Muscle of leg (tissue), 3 donors: ENCODE measurements at regions not wholly inside any gene's neighbourhood (a gene's known extent, or its start where the extent isn't known, plus 50 kb on each side); places are given as distances from the start of the nearest gene placed in this dataset.
A peak's percentile ranks its signal among the peaks of the same experiment; 100 is the strongest.

Experiments used
- DNase-seq: peaks from one replicate; pipeline ENCODE4 v3.0.0; 2013
- H3K27ac ChIP-seq: one replicate; pipeline ENCODE4 v1.5.1; 2013; ENCODE audit warnings: mild to moderate bottlenecking, low read length, control low read depth
- H3K27me3 ChIP-seq: one replicate; pipeline ENCODE4 v1.6.1; 2013; ENCODE audit warnings: low read length; ENCODE audit not compliant: control insufficient read depth, insufficient read depth
- H3K36me3 ChIP-seq: one replicate; pipeline ENCODE4 v1.6.1; 2013; ENCODE audit warnings: low read length; ENCODE audit not compliant: control insufficient read depth, insufficient read depth
- H3K4me1 ChIP-seq: one replicate; pipeline ENCODE4 v1.6.1; 2013; ENCODE audit warnings: low read length; ENCODE audit not compliant: control insufficient read depth, insufficient read depth
- H3K4me3 ChIP-seq: one replicate; pipeline ENCODE4 v1.5.1; 2013; ENCODE audit warnings: low read length, control low read depth
- H3K9me3 ChIP-seq: replicated peaks from 2 replicates; pipeline ENCODE4 v1.6.1; 2013; ENCODE audit warnings: low read depth, low read length; ENCODE audit not compliant: control insufficient read depth
- WGBS: methylation state at CpG from one replicate; pipeline ENCODE4 v1.1.5; 2013; ENCODE audit warnings: missing lambda C conversion rate; ENCODE audit not compliant: insufficient coverage; 5-methylcytosine and 5-hydroxymethylcytosine counted together

DNA sequence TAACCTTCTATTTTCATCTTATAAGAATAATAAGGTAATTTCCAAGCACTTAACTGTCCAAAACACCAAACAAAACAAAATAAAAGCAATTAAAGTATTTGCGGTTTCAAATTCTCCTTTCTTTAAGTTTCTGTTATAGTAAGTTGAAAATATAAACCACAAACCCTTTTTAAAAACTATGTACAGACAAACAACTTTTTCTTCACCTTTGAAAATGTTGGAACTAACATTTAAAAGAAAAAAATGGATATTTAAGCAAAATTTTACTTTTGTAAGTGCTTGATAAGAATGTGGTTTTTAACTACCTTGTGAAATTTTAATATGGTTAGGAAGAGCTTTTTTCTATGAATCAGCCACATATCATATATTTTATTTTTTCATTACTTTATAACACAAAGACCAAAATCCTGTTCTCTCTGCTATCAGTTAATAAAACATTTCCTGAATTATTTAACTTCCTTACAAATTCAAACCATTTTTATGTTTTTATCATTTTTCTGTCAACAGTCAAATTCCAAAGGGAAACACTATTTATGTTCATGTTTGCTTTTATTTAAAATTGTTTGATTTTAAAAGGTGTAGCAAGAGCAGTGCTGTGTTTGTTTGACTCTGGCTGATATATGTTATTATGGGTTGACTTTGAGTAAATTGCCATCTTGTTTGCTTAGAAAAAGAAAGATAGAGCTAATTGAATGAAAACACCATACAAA lies 554.1 kb upstream of the KLHL1 start:
- Histone ChIP-seq H3K9me3 (no peaks in the 10 kb centered on the region), H3K4me1 (no peaks in the 10 kb centered on the region), H3K27me3 (no peaks in the 10 kb centered on the region), H3K27ac (no peak overlapping the region), H3K4me3 (no peak overlapping the region), H3K36me3 (no peaks in the 10 kb centered on the region)
- no CpG with 5 or more reads among the region's 1 CpG for WGBS
- no peak for DNase-seq

DNA sequence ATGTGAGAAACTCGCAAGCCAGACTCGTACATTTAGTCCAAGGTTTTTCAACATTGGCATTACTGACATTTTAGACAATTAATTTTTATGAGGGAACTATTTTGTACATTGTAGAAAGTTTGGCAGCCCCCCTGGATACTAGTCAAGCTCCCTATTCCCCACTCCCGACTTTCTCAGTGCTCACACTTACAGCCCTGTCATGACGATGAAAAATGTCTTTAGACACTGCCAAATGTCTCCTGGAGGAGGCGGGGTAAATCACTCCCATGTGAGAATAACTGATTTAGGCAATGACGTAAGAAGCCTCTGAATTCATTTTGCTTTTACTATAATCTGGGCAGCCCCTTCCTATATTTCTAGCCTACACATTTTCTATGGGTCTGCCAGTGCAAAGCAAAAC lies 535.8 kb upstream of the KLHL1 start:
- H3K9me3 ChIP-seq = no peaks in the 10 kb centered on the region
- no peaks in the 10 kb centered on the region for H3K4me1 ChIP-seq
- H3K27ac ChIP-seq = no peak overlapping the region
- H3K36me3 ChIP-seq = no peaks in the 10 kb centered on the region
- 60% methylated on average over 1 of the region's 6 CpGs for WGBS
- H3K27me3 ChIP-seq = no peaks in the 10 kb centered on the region
- DNase-seq = peak; percentile 36
- no peak overlapping the region for H3K4me3 ChIP-seq

DNA sequence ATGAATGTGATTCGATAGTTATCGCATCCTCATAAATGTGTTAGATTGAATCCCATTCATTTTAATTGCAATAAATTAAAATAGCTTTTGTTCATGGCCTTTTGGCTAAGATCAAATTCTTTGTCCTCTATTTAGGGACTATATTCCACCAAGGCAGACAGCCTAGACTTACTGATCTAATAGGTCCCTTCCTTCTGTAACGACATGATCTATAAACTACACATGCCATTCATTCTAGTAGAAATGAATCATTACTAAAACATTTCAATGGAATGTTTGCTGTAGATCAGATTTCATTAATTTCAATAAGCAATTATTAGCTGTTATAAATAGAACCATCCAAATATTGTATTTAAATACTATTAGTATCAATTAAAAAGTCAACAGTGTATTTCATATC lies 526.6 kb upstream of the KLHL1 start:
- no CpG with 5 or more reads among the region's 3 CpGs for WGBS
- H3K36me3 ChIP-seq = no peaks in the 10 kb centered on the region

DNA sequence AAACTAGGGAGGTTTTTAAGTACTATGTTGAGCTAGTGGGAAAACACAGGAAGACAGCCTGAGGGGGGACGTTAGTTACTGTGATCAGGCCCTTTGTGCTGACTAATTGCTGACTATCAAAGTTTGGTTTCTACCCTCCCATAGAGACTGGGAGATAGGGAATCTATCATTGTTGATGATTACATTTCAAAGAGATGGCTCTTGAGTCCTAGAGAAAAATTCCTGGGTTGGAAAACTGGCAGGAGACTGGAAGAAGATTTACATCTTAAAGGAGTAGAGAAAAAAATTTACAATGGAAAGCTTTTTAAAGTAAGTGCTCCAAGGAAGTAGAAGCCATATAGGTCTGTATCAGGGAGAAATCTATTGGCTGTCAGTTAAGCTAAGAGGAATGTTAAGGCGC lies 522.0 kb upstream of the KLHL1 start:
- no CpG with 5 or more reads among the region's 2 CpGs for WGBS
- Histone ChIP-seq H3K27me3 (no peaks in the 10 kb centered on the region), H3K36me3 (no peaks in the 10 kb centered on the region), H3K9me3 (no peaks in the 10 kb centered on the region), H3K4me3 (no peak overlapping the region), H3K4me1 (no peaks in the 10 kb centered on the region), H3K27ac (no peak overlapping the region)
- no peak for DNase-seq

More for the DNA sequence above, 526.6 kb upstream of the KLHL1 start:
- Histone ChIP-seq H3K4me3 (no peak overlapping the region), H3K9me3 (no peaks in the 10 kb centered on the region), H3K27ac (no peak overlapping the region), H3K27me3 (no peaks in the 10 kb centered on the region), H3K4me1 (no peaks in the 10 kb centered on the region)
- DNase-seq = no peak

DNA sequence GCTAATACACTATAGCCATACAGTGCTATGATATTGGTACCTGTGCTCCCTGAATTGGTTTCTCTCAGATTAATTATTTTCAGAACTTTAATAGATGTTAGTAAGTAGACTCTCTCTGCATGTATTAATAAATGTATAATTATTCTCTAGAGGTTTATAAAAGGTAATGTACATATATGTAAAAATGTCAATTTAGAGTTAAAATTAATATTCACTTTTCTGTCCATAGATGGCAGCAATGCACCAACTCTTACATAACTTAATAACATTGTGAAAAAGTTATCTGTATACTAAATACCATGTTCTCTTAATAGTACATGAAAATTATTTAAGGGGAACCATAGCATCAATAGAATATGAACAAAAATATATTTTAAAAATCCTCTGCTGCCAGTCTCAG lies 515.0 kb upstream of the KLHL1 start:
- H3K27ac ChIP-seq = no peak overlapping the region
- H3K9me3 ChIP-seq = no peaks in the 10 kb centered on the region
- no peak overlapping the region for H3K4me3 ChIP-seq
- H3K27me3 ChIP-seq = no peaks in the 10 kb centered on the region
- H3K4me1 ChIP-seq = no peaks in the 10 kb centered on the region
- no peaks in the 10 kb centered on the region for H3K36me3 ChIP-seq
- peak; percentile 33 for DNase-seq

DNA sequence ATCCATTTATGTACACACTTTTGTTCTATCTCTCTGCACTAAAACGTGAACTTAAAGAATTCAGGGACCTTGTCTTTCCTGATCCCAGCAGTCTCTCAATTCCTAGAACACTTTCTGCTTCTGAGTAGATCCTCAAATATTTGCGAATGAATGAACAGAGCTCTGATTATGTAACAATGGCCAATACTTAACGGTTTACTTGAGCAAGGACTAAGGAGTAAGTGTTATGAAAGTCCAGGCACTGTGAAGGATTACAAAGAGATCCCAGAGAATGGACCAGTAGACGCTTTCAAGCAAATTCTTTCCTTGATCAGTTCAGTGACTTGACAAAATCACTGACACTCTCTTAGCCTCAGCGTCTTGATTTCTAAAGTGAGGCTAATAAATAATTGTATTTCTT lies 514.5 kb upstream of the KLHL1 start:
- WGBS = 46% methylated on average over 3 of the region's 5 CpGs
- no peak overlapping the region for H3K27ac ChIP-seq
- no peaks in the 10 kb centered on the region for H3K36me3 ChIP-seq
- no peak overlapping the region for H3K4me3 ChIP-seq
- no peaks in the 10 kb centered on the region for H3K4me1 ChIP-seq
- no peaks in the 10 kb centered on the region for H3K27me3 ChIP-seq
- no peak for DNase-seq
- H3K9me3 ChIP-seq = no peaks in the 10 kb centered on the region

DNA sequence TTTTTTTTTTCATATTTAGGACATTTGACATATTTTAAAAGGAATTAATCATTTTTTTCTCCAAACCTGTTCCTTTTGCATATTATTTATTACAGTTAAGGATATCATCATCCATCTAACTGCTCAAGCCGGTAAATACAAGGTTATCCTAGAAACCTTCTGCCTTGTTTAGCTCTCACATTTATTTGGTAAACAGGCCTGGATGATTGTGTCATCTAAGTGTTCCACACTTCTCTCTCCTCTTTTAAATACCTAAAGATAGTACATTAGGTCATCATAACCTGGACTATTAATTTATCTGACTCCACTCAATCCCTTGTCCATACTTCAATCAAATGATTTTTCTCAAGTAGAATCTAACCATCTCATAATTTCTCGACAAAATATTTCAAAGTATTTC lies 511.7 kb upstream of the KLHL1 start:
- Histone ChIP-seq H3K36me3 (no peaks in the 10 kb centered on the region), H3K4me3 (no peak overlapping the region), H3K9me3 (no peaks in the 10 kb centered on the region), H3K27me3 (no peaks in the 10 kb centered on the region), H3K4me1 (no peaks in the 10 kb centered on the region), H3K27ac (no peak overlapping the region)
- DNase-seq = no peak
- 100% methylated on average over 1 of the region's 2 CpGs for WGBS

DNA sequence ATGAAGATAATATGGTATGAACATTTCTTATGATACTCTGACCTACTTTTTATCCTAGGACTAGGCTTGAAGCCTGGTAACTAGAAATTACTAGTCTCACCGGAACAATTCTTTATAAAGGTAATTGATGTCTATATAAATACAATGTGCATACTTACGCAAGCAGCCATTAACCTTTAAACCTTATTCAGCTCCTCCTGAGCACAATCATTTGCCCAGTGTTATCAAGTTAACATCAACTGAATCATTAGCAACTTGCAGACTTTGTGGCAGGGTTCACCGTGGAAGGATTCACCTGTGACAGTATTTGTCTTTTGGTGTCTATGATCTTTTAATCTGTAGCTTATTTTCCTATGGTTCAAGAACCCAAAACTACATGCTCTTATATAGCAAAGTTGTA lies 508.6 kb upstream of the KLHL1 start:
- no peak overlapping the region for H3K27ac ChIP-seq
- H3K27me3 ChIP-seq = no peaks in the 10 kb centered on the region
- no CpG with 5 or more reads among the region's 3 CpGs for WGBS
- H3K4me1 ChIP-seq = no peaks in the 10 kb centered on the region
- H3K9me3 ChIP-seq = no peaks in the 10 kb centered on the region
- no peaks in the 10 kb centered on the region for H3K36me3 ChIP-seq
- no peak for DNase-seq
- H3K4me3 ChIP-seq = no peak overlapping the region

DNA sequence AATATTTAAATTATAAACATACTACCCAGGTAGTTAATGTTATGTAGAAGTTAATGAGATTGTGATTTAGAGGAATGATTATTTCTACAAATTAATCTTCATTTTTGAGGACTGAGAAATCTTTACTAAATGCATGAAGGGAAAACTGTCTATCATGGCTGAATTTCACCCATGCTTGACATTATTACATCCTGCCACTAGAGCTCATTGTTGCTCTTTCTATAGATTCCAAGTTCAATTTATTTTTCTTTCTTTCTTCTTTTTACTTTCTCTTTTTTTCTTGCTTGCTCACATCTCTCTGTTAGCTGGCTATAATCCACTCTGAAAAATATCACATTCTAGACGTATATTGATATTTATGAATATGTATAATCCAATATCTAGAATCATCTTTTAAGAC lies 505.0 kb upstream of the KLHL1 start:
- Histone ChIP-seq H3K27ac (no peak overlapping the region), H3K9me3 (no peaks in the 10 kb centered on the region), H3K36me3 (no peaks in the 10 kb centered on the region), H3K4me3 (no peak overlapping the region), H3K27me3 (no peaks in the 10 kb centered on the region), H3K4me1 (no peaks in the 10 kb centered on the region)
- WGBS = no CpG with 5 or more reads among the region's 1 CpG
- peak; percentile 3 for DNase-seq

DNA sequence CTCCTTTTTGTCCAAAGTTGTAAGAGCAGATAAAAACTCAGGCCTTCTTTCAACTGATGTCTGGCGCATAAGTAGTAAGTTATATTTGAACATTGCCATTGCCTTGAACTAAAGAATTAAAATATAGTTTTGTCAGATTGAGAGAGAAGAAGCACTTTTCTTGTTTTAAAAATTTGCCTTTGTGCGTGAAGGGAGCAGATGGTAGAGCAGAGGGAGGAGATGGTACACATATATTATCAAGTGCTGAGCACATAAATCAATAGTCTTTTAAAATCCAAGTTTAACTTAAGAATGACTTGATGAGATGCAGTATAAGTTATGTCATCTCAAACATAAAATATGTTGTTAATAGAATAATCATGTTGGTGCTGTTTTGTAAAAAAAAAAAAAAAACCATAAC lies 504.6 kb upstream of the KLHL1 start:
- H3K9me3 ChIP-seq = no peaks in the 10 kb centered on the region
- H3K27ac ChIP-seq = no peak overlapping the region
- no peaks in the 10 kb centered on the region for H3K36me3 ChIP-seq
- DNase-seq = no peak
- no CpG with 5 or more reads among the region's 2 CpGs for WGBS
- no peak overlapping the region for H3K4me3 ChIP-seq
- no peaks in the 10 kb centered on the region for H3K4me1 ChIP-seq
- no peaks in the 10 kb centered on the region for H3K27me3 ChIP-seq

DNA sequence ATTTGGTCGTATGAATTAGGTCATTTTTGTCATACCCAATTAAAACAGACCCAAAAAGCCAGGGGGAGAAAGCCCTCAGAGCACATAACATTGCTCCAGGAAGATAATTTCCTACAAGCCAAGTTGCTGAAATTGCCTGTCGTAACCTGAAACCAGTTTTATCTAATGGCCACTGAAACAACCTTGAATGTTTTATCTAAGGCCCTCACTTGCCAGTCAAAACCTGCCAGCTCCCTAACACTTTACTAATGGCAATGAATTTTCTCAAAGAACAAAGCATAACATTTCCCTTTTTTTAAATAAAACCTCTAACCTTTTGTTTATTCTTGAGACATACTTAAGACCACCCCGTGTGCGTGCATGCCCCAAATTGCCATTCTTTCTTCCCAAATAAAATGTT lies 496.2 kb upstream of the KLHL1 start:
- Histone ChIP-seq H3K4me3 (no peak overlapping the region), H3K9me3 (no peaks in the 10 kb centered on the region), H3K27me3 (no peaks in the 10 kb centered on the region), H3K36me3 (no peaks in the 10 kb centered on the region), H3K4me1 (no peaks in the 10 kb centered on the region), H3K27ac (no peak overlapping the region)
- WGBS = 54% methylated on average over 1 of the region's 4 CpGs
- no peak for DNase-seq
